HG03469 (cell line): ENCODE measurements at regions not wholly inside any gene's neighbourhood (a gene's known extent, or its start where the extent isn't known, plus 50 kb on each side); places are given as distances from the start of the nearest gene placed in this dataset.
"Not testable (repeated sequence)": the region's sequence is repeated elsewhere in the genome, so short reads cannot be mapped to it uniquely, and the experiment has no call there.

Source experiments
- ATAC-seq: cut with Tn5 transposase; IDR thresholded peaks from one replicate; pipeline ENCODE4 v1.9.1; 2021; ENCODE audit warnings: mild to moderate bottlenecking, moderate library complexity, moderate number of reproducible peaks; ENCODE audit not compliant: unreplicated experiment

GRCh38 chr5:167052791-167053190 is 1238.7 kb upstream of the WWC1 start:
- ATAC-seq, result no peak

GRCh38 chr5:167057665-167058064 is 1233.8 kb upstream of the WWC1 start:
- ATAC-seq, result no peak

DNA sequence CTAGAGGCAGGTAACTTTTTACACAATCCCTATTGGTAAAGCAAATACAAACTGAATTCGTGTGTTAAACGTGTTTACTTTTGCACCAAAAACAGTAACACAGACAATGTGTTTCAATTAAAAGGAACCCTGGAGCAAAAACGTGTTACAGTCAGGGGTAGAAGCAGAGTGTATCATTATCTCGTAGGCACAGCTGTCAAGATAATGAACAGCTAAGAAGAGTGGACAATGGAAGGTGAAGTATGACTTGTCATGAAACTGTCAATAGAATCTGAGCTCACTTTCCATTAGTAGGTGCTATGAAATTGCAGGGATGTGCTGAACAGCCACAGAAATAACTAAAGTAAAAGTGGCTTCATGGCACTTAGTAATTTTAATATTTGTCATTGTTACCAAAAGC is 1229.8 kb upstream of the WWC1 start:
- ATAC-seq, result no peak

DNA sequence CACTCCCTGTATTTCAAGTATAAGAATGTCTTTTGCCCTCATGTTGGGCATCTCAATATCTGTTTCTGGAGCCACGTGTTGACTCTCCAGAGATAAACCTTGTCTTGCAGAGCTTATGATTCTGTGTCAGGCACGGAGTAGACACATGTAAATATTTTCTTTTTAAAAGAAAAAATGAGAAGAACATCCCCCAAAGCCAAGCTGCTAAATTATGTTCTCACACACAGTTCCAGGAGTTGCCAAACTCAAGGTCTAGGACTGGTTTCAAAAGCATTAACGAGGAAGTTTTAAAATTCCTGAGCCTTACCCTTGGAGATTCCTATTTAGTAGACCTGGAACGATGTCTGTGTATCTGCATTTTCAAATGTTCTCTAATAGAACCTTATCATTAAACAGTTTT is 1228.3 kb upstream of the WWC1 start:
- no peak for ATAC-seq

- no peak for ATAC-seq
Measured at GRCh38 chr5:167063788-167064187, 1227.7 kb upstream of the WWC1 start.

- no peak for ATAC-seq
Measured at GRCh38 chr5:167064198-167064776, 1227.2 kb upstream of the WWC1 start.

- ATAC-seq, result no peak
Measured at GRCh38 chr5:167065794-167066193, 1225.7 kb upstream of the WWC1 start.

DNA sequence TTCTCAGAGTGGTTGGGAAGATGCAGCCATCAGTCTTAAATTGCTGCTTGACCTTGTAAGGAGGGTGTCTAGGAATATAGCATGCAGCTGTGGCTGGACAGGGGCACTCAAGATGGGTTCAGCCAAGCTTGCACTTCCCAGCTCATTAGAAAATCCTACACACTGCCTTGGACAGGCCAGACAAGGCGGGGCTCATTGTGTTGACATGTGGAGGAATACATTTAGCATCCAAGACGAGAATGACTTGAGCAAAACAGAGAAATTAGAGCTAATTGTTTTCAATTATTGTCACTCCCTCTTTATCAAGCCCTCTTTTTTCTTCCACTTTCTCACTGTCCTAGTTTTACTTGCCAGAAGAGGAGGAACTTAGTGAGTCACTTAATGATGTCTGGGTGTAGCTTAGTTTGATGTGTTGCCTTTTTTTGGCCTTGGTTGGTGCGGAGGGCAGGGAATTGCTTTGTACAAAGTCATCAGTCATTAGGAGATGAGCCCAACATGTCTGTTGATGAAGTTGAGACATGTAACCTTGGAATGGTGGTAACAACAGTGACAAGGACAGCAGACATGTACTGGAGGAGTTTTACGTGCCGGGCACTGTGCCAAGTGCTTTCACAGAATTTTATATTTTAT is 1219.3 kb upstream of the WWC1 start:
- no peak for ATAC-seq

GRCh38 chr5:167081561-167081960 is 1209.9 kb upstream of the WWC1 start:
- no peak for ATAC-seq

- no peak for ATAC-seq
Measured at GRCh38 chr5:167096816-167097215, 1194.6 kb upstream of the WWC1 start.

GRCh38 chr5:167104351-167104750 is 1187.1 kb upstream of the WWC1 start:
- ATAC-seq, result no peak

- ATAC-seq, result no peak
Measured at GRCh38 chr5:167105941-167106340, 1185.5 kb upstream of the WWC1 start.

DNA sequence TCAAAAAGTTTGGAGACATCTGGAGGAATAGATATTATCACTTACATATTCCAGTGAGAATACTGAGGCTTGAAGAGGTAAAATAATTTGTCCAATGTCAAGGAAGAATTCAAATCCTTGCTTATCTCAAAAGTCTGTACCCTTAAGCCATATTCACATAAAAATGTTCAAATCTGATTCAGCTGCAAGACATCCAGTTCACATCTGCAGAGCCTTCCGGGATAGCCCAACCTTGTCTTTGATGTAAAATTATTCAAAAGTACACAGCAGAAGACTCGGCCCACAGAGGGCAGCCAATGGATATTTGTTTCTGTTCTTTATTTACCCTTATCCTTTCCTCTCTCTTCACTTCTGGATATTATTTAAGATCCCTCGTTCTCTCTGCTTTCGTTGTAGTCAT is 1183.8 kb upstream of the WWC1 start:
- no peak for ATAC-seq

DNA sequence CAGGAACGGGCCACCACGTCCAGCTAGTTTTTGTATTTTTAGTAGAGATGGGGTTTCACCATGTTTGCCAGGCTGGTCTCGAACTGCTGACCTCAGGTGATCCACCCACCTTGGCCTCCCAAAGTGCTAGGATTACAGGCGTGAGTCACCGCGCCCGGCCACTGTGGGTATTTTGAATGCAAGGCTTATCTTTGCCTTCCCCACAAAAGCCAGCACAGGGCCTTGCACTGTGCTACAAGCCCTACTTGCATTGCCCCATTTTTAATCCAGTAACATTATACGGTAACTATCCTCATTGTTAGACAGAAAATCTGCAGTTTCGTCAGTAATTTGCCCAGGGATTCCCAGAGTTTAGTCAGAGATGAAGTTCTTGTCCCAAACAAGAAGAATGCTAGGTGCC is 1183.2 kb upstream of the WWC1 start:
- not testable (repeated sequence) for ATAC-seq

GRCh38 chr5:167112556-167112955 is 1178.9 kb upstream of the WWC1 start:
- no peak for ATAC-seq

DNA sequence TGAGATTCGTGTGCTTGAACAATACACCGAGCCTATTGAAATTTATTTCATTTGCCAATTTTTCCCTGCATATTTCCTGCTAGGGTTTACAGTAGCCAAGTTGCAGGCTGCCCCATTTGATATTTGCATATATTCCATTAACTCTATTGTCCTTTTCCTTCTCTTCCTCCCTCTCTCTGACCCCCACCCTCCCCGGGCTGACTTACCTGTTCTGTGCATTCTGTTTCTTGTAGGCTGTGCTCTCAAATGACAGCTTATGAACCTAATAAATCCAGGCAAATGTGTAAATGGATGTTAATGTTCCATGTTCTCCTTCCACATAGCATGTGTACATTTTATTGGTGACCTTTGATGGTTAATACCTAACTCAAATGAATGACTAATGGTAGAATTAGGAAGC is 1169.2 kb upstream of the WWC1 start:
- ATAC-seq, result no peak

DNA sequence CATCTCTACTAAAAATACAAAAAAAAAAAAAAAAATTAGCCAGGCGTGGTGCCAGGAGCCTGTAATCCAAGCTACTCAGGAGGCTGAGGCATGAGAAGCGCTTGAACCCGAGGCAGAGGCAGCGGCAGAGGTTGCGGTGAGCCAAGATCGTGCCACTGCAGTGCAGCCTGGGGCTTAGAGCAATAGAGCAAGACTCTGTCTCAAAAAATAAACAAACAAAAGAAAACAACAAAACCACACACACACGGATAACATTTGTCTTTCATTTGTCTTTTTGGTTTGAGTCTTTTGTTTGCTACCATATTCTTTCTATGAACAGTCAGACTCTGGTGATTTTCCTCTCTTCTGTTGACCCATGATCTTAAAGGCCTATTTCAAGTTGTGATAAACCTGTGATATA is 1168.3 kb upstream of the WWC1 start:
- ATAC-seq, result no peak

DNA sequence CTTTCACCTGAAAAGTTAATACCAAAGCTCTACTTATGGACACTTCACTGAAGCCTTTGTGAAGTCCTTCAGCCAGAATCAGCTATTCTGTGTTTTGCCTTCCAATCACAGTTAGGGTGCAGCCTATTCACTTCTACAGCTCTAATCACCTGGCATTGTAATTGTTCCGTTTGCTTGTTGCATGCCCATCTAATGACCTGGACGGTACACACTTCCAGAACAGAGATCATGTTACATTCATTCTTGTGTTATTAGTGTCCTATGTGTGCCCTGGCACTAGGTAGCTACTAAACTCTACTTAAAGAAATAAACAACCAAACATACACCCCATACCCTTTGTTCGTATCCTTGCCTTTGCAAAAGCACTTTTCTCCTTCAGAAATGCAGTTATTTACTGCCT is 1162.9 kb upstream of the WWC1 start:
- no peak for ATAC-seq

DNA sequence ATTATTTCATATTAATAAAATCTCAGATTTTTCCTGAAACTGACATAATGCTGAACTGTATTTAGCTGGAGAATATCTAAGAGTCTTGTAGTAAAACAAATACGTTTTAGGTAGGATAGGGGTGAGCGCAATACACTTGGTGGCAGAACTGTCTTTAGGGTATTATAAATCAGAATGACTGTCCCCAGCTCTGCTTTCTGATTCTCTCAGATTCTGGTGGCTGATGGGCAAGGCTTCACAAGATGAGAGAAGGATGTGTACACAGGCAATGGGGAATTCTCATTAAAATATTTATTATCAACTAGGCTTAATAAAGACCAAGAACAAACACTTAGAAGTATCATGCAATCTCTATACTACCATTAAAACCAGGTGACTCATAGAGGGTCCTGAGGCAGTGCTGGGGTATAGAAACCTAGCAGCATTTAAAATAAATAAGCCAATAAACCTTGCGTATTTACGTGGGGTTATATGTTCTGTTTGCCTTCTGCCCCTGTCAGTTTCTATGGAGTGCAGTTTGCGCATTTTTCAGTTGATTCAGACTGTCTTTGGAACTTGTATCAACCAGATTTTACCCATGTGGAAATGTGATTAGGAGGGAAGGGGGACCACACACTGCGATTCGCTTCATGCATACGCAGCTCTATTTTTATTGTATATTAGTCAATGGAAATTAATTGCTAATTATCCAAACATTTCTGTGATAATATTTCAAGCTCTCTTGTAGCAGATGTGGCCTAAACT is 1150.7 kb upstream of the WWC1 start:
- no peak for ATAC-seq

- no peak for ATAC-seq
Measured at GRCh38 chr5:167143716-167144115, 1147.7 kb upstream of the WWC1 start.

DNA sequence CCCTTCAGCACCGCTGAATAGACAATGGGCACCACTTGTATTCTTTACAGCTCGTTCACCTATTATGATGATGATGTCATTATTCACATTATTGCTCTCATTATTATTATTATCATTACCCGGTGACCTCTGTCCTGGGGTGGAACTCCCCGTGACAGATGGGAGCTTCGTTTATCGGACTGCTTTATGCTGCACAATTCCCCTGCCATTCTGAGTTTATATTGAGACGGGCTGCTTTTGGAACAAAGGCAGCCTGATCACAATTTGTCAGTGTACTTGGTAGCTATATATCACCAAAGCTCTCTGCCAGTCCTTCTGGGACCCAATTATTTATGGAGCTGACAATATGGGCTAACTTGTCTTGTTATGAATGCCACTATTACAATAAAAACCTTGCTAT is 1145.6 kb upstream of the WWC1 start:
- no peak for ATAC-seq

DNA sequence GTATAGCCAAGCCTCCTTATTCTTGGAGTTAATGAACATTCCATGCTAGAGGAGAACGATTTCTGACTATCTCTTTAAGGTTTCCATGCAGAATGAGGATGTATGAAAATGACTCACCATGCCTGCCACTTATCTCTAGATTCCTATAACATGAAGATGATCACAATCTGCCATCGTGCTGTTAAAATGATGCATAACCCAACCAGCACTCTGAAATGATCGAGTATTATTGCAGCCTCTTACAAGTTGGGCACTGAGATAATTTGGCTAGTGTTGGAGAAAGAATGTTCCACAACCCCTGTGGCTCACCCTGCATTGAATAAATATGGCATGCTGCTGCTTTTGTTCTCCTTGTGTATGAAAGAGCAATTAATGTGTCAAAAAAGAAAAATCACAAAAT is 1143.6 kb upstream of the WWC1 start:
- no peak for ATAC-seq
